ENCODE measurements at regions not wholly inside any gene's neighbourhood (a gene's known extent, or its start where the extent isn't known, plus 50 kb on each side); places are given as distances from the start of the nearest gene placed in this dataset.
"Not testable (repeated sequence)": the region's sequence is repeated elsewhere in the genome, so short reads cannot be mapped to it uniquely, and the experiment has no call there.

GRCh38 chr22:23416169-23416690 is 163.9 kb downstream of the IGLL1 start:
- H4K20me1 ChIP-seq (replicated peaks in 1 of 2; ENCODE audit: control insufficient read depth in 1 of 2, insufficient read depth in 2 of 2, low read length in 2 of 2); H4K5ac ChIP-seq (ENCODE audit: insufficient read length, low read depth, low read length); H4K91ac ChIP-seq (replicated peaks; ENCODE audit: insufficient read length, low read length); H3K79me2 ChIP-seq (ENCODE audit: control insufficient read depth in 1 of 2, insufficient read depth in 2 of 2, low read length in 2 of 2); H3K4me2 ChIP-seq (ENCODE audit: insufficient read depth in 1 of 2, low read depth in 2 of 2, low read length in 2 of 2); H2AK5ac ChIP-seq (ENCODE audit: low read depth, low read length); DNase-seq (ENCODE audit: low read depth in 1 of 2, low spot score in 2 of 2); H2BK5ac ChIP-seq (ENCODE audit: low read depth, low read length); H2AFZ ChIP-seq (ENCODE audit: low read length); H3K27ac ChIP-seq (ENCODE audit: low read depth, low read length); H2BK120ac ChIP-seq (replicated peaks; ENCODE audit: low read depth, low read length); FAIRE-seq; H3K27me3 ChIP-seq (replicated peaks in 1 of 4; ENCODE audit: control insufficient read depth in 3 of 4, extremely low read depth in 1 of 4, insufficient read depth in 3 of 4, low read length in 3 of 4); H3K9ac ChIP-seq (replicated peaks in 1 of 4; ENCODE audit: extremely low read depth in 1 of 4, low read depth in 3 of 4, low read length in 3 of 4); H3K56ac ChIP-seq (replicated peaks; ENCODE audit: insufficient read length, low read depth, low read length); H4K8ac ChIP-seq (ENCODE audit: extremely low read depth, insufficient read depth, low read length); H2BK20ac ChIP-seq (ENCODE audit: low read length); POLR2A ChIA-PET (ENCODE audit: partially characterized antibody); H3K9me3 ChIP-seq (ENCODE audit: insufficient read depth in 2 of 2, low read depth in 1 of 2, low read length in 1 of 2); H3K23ac ChIP-seq (ENCODE audit: insufficient read length); H3K4me3 ChIP-seq (ENCODE audit: extremely low read depth in 1 of 4, insufficient read depth in 2 of 4, low read depth in 3 of 4, low read length in 4 of 4); H3K18ac ChIP-seq (ENCODE audit: extremely low read depth, low read length); H2BK15ac ChIP-seq (ENCODE audit: low read length); H3K4me1 ChIP-seq (replicated peaks in 1 of 4; ENCODE audit: control insufficient read depth in 3 of 4, insufficient read depth in 4 of 4, low read length in 3 of 4); H3K4ac ChIP-seq (replicated peaks; ENCODE audit: insufficient read length, low read depth, low read length); H3K79me1 ChIP-seq (ENCODE audit: low read depth, low read length); H3K36me3 ChIP-seq (ENCODE audit: control insufficient read depth in 2 of 4, insufficient read depth in 4 of 4, low read length in 3 of 4); H3K14ac ChIP-seq (ENCODE audit: insufficient read length); H3K23me2 ChIP-seq (ENCODE audit: low read depth, low read length); H2BK12ac ChIP-seq (ENCODE audit: low read depth, low read length): not testable (repeated sequence)
- WGBS, 2 experiments (ENCODE audit: extremely low coverage in 1 of 2, insufficient coverage in 1 of 2, insufficient read length in 1 of 2, insufficient replicate concordance in 2 of 2, low coverage in 1 of 2, low lambda C conversion rate in 2 of 2, missing lambda C conversion rate in 1 of 2), result 91% methylated on average over 5 of the region's 8 CpGs; no CpG with 5 or more reads in 1 of the 2 experiments
- CTCF ChIA-PET (ENCODE audit: partially characterized antibody), result interaction anchor here (0.9 kb wide), 1 partner anchor 11 kb away, joined by 3 read pairs; no protein-coding TSS in a partner anchor

Data from H1 (cell line).